GM23338 (cell line): ENCODE measurements at regions not wholly inside any gene's neighbourhood (a gene's known extent, or its start where the extent isn't known, plus 50 kb on each side); places are given as distances from the start of the nearest gene placed in this dataset.

Source experiments
- ATAC-seq: fragments of 200-7000 bp; cut with Tn5 transposase; 3 replicates; pipeline ENCODE4 v1.9.1; 2020
- DNase-seq: peaks from one replicate; pipeline ENCODE4 v3.0.0-alpha.2; 2015; ENCODE audit warnings: low spot score
- H2AFZ ChIP-seq: fragments of 200-600 bp; sonication (generic); 2 replicates; pipeline ENCODE4 v1.8.0; 2016; ENCODE audit warnings: antibody characterized with exemption, mild to moderate bottlenecking, moderate library complexity
- H3F3A ChIP-seq: fragments of 200-600 bp; sonication (generic); replicated peaks from 2 replicates; pipeline ENCODE4 v1.8.0; 2017; ENCODE audit warnings: antibody characterized with exemption, mixed run types, low read depth
- H3K27ac ChIP-seq: fragments of 200-600 bp; sonication (generic); 2 replicates; pipeline ENCODE4 v1.6.1; 2016; ENCODE audit warnings: low read depth
- H3K27me3 ChIP-seq: fragments of 200-600 bp; sonication (generic); 2 replicates; pipeline ENCODE4 v1.8.0; 2016; ENCODE audit warnings: mild to moderate bottlenecking, mixed run types, moderate library complexity; ENCODE audit not compliant: insufficient read depth
- H3K36me3 ChIP-seq: fragments of 200-600 bp; sonication (generic); 2 replicates; pipeline ENCODE4 v1.8.0; 2016; ENCODE audit warnings: mild to moderate bottlenecking; ENCODE audit not compliant: insufficient read depth
- H3K4me1 ChIP-seq: fragments of 200-600 bp; sonication (generic); 2 replicates; pipeline ENCODE4 v1.8.0; 2016; ENCODE audit warnings: mild to moderate bottlenecking, moderate library complexity; ENCODE audit not compliant: insufficient read depth
- H3K4me2 ChIP-seq: fragments of 200-600 bp; sonication (generic); 2 replicates; pipeline ENCODE4 v1.7.1; 2017; ENCODE audit warnings: mixed run types
- H3K4me3 ChIP-seq: fragments of 200-600 bp; sonication (generic); 2 replicates; pipeline ENCODE4 v1.6.1; 2016; ENCODE audit warnings: mixed run types
- H3K79me2 ChIP-seq: fragments of 200-600 bp; sonication (generic); replicated peaks from 2 replicates; pipeline ENCODE4 v1.8.0; 2017; ENCODE audit warnings: mild to moderate bottlenecking; ENCODE audit not compliant: insufficient read depth
- H3K9me2 ChIP-seq: fragments of 200-600 bp; sonication (generic); 2 replicates; pipeline ENCODE4 v1.8.0; 2017; ENCODE audit not compliant: insufficient read depth
- H4K20me1 ChIP-seq: fragments of 200-600 bp; sonication (generic); replicated peaks from 2 replicates; pipeline ENCODE4 v1.8.0; 2017; ENCODE audit warnings: mild to moderate bottlenecking; ENCODE audit not compliant: insufficient read depth
- H3K27ac Mint-ChIP-seq: 2 replicates; pipeline ENCODE4 v1.8.0; 2020; ENCODE audit warnings: inconsistent platforms, mild to moderate bottlenecking, moderate library complexity, mixed read lengths
- H3K27me3 Mint-ChIP-seq: 3 replicates; pipeline ENCODE4 v1.8.0; 2022; ENCODE audit warnings: low read depth, mild to moderate bottlenecking, moderate library complexity, mixed read lengths, inconsistent platforms; ENCODE audit not compliant: insufficient read depth, poor library complexity
- H3K36me3 Mint-ChIP-seq: 3 replicates; pipeline ENCODE4 v1.8.0; 2021; ENCODE audit warnings: low read depth, mild to moderate bottlenecking, inconsistent platforms, moderate library complexity, mixed read lengths
- H3K4me1 Mint-ChIP-seq: 3 replicates; pipeline ENCODE4 v1.8.0; 2020; ENCODE audit warnings: mild to moderate bottlenecking, inconsistent platforms, mixed read lengths
- H3K4me3 Mint-ChIP-seq: 3 replicates; pipeline ENCODE4 v1.8.0; 2021; ENCODE audit warnings: moderate library complexity, mild to moderate bottlenecking, inconsistent platforms, mixed read lengths
- H3K9me3 Mint-ChIP-seq: 3 replicates; pipeline ENCODE4 v1.8.0; 2020; ENCODE audit warnings: moderate library complexity, mild to moderate bottlenecking, inconsistent platforms, mixed read lengths
- CREB1 ChIP-seq: fragments of 250-450 bp; sonication (Bioruptor Pico); IDR thresholded peaks from 2 replicates; pipeline ENCODE4 v1.5.0; 2020; ENCODE audit warnings: low read depth, mild to moderate bottlenecking, moderate library complexity
- EZH2phosphoT487 ChIP-seq: fragments of 200-600 bp; sonication (generic); IDR thresholded peaks from one replicate; pipeline ENCODE4 v1.8.1; 2018; ENCODE audit warnings: antibody characterized with exemption; ENCODE audit not compliant: unreplicated experiment
- JUNB ChIP-seq: IDR thresholded peaks from one replicate; pipeline ENCODE4 v1.6.1; 2016; ENCODE audit warnings: antibody characterized with exemption; ENCODE audit not compliant: unreplicated experiment
- NANOG ChIP-seq: IDR thresholded peaks from 2 replicates; pipeline ENCODE4 v1.6.1; 2016; ENCODE audit warnings: antibody characterized with exemption, borderline replicate concordance
- POLR2AphosphoS5 ChIP-seq: IDR thresholded peaks from 2 replicates; pipeline ENCODE4 v1.6.1; 2016; ENCODE audit warnings: antibody characterized with exemption, low read depth
- STAT1 ChIP-seq: IDR thresholded peaks from one replicate; pipeline ENCODE4 v1.6.1; 2016; ENCODE audit warnings: antibody characterized with exemption; ENCODE audit not compliant: unreplicated experiment
- TF ChIP-seq, protein P1 (sequence below), 2 experiments: fragments of 200-600 bp in 1 of 2; sonication (generic) in 1 of 2; conservative IDR thresholded peaks; 2 replicates each; pipeline versions ENCODE4 v1.5.1 to v1.6.1; 2016 to 2017; ENCODE audit warnings: antibody characterized with exemption in 2 of 2, low read depth in 2 of 2, mild to moderate bottlenecking in 2 of 2, moderate library complexity in 1 of 2
- TF ChIP-seq, protein P2 (sequence below): IDR thresholded peaks from 2 replicates; pipeline ENCODE4 v1.6.1; 2016; ENCODE audit warnings: antibody characterized with exemption
- TF ChIP-seq, protein P3 (sequence below): IDR thresholded peaks from one replicate; pipeline ENCODE4 v1.6.1; 2018; ENCODE audit warnings: antibody characterized with exemption; ENCODE audit not compliant: unreplicated experiment

DNA sequence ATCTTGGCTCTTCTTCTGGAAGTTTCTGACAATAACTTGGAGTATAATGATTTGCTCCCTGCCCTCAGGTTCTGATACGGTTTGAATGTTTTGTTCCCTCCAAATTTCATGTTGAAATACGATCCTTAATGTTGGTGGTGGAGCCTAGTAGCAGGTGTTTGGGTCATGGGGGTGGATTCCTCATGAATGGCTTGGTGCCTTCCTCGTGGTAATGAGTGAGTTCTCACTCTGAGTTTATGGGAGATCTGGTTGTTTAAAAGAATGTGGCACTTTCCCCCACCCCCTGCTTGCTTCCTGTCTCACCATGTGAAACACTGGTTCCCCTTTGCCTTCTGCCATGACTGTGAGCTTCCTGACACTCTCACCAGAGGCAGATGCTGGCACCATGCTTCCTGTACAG lies 103.0 kb upstream of the OSMR start:
- peaks cover 4% of the 10 kb centered on the region; the same call in 1 of the 3 replicates for H3K36me3 Mint-ChIP-seq
- H3K27me3 ChIP-seq = no peaks in the 10 kb centered on the region
- no peak overlapping the region for H3K4me3 Mint-ChIP-seq
- peaks cover 15% of the 10 kb centered on the region for H3K9me3 Mint-ChIP-seq
- no peak overlapping the region for H3K4me3 ChIP-seq
- H3K9me2 ChIP-seq = peaks cover 10% of the 10 kb centered on the region
- H2AFZ ChIP-seq = no peak overlapping the region
- H3K27ac Mint-ChIP-seq = no peak overlapping the region
- no peak overlapping the region for H3K27ac ChIP-seq
- no peaks in the 10 kb centered on the region for H3K27me3 Mint-ChIP-seq
- H3K4me2 ChIP-seq = no peak overlapping the region
- peaks cover 4% of the 10 kb centered on the region for H3K36me3 ChIP-seq
- H4K20me1 ChIP-seq = no peaks in the 10 kb centered on the region
- TF ChIP-seq, protein P1, sequence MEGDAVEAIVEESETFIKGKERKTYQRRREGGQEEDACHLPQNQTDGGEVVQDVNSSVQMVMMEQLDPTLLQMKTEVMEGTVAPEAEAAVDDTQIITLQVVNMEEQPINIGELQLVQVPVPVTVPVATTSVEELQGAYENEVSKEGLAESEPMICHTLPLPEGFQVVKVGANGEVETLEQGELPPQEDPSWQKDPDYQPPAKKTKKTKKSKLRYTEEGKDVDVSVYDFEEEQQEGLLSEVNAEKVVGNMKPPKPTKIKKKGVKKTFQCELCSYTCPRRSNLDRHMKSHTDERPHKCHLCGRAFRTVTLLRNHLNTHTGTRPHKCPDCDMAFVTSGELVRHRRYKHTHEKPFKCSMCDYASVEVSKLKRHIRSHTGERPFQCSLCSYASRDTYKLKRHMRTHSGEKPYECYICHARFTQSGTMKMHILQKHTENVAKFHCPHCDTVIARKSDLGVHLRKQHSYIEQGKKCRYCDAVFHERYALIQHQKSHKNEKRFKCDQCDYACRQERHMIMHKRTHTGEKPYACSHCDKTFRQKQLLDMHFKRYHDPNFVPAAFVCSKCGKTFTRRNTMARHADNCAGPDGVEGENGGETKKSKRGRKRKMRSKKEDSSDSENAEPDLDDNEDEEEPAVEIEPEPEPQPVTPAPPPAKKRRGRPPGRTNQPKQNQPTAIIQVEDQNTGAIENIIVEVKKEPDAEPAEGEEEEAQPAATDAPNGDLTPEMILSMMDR (conservative IDR thresholded peaks at IDR 0.05; ENCODE audit: low read depth in 2 of 2) = no peak
- TF ChIP-seq JUNB (no peak), CREB1 (CRISPR knock-in tag) (no peak), POLR2AphosphoS5 (no peak), EZH2phosphoT487 (no peak), NANOG (no peak), STAT1 (no peak)
- TF ChIP-seq, protein P2, sequence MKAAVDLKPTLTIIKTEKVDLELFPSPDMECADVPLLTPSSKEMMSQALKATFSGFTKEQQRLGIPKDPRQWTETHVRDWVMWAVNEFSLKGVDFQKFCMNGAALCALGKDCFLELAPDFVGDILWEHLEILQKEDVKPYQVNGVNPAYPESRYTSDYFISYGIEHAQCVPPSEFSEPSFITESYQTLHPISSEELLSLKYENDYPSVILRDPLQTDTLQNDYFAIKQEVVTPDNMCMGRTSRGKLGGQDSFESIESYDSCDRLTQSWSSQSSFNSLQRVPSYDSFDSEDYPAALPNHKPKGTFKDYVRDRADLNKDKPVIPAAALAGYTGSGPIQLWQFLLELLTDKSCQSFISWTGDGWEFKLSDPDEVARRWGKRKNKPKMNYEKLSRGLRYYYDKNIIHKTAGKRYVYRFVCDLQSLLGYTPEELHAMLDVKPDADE = no peak
- TF ChIP-seq, protein P3, sequence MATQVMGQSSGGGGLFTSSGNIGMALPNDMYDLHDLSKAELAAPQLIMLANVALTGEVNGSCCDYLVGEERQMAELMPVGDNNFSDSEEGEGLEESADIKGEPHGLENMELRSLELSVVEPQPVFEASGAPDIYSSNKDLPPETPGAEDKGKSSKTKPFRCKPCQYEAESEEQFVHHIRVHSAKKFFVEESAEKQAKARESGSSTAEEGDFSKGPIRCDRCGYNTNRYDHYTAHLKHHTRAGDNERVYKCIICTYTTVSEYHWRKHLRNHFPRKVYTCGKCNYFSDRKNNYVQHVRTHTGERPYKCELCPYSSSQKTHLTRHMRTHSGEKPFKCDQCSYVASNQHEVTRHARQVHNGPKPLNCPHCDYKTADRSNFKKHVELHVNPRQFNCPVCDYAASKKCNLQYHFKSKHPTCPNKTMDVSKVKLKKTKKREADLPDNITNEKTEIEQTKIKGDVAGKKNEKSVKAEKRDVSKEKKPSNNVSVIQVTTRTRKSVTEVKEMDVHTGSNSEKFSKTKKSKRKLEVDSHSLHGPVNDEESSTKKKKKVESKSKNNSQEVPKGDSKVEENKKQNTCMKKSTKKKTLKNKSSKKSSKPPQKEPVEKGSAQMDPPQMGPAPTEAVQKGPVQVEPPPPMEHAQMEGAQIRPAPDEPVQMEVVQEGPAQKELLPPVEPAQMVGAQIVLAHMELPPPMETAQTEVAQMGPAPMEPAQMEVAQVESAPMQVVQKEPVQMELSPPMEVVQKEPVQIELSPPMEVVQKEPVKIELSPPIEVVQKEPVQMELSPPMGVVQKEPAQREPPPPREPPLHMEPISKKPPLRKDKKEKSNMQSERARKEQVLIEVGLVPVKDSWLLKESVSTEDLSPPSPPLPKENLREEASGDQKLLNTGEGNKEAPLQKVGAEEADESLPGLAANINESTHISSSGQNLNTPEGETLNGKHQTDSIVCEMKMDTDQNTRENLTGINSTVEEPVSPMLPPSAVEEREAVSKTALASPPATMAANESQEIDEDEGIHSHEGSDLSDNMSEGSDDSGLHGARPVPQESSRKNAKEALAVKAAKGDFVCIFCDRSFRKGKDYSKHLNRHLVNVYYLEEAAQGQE = no peak
- no peak for DNase-seq
- no peaks in the 10 kb centered on the region for H3K4me1 ChIP-seq
- no peaks in the 10 kb centered on the region for H3K4me1 Mint-ChIP-seq
- no peaks in the 10 kb centered on the region for H3K79me2 ChIP-seq
- H3F3A ChIP-seq = no peaks in the 10 kb centered on the region
- ATAC-seq = no peak

DNA sequence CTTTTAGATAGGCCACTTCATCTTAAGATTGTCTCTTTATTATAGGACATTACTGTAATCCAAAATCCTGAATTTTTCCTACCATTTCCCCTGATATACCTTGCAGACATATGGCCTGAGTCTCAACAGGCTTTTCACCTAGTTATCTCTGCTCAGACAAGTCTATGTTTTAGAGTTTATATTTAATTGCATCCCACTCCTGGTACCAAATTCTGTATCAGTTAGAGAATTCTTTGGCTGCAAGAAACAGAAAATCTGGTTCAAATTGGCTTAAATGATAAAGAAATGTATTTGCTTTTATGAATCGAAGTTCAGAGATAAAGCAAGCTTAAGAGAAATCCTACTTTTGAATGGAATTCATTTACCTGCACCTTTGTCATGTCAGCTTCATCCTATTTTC lies 102.2 kb upstream of the OSMR start:
- H3K79me2 ChIP-seq = no peaks in the 10 kb centered on the region
- no peak overlapping the region for H3K4me2 ChIP-seq
- Mint-ChIP-seq H3K27me3 (no peaks in the 10 kb centered on the region), H3K9me3 (peaks cover 15% of the 10 kb centered on the region), H3K36me3 (peaks cover 4% of the 10 kb centered on the region; the same call in 1 of the 3 replicates), H3K4me1 (no peaks in the 10 kb centered on the region), H3K27ac (no peak overlapping the region), H3K4me3 (no peak overlapping the region)
- H3K4me1 ChIP-seq = no peaks in the 10 kb centered on the region
- ATAC-seq (no peak), DNase-seq (no peak)
- H3K9me2 ChIP-seq = peaks cover 5% of the 10 kb centered on the region; the same call in 1 of the 2 replicates
- no peak overlapping the region for H3K4me3 ChIP-seq
- no peak overlapping the region for H2AFZ ChIP-seq
- H3K27ac ChIP-seq = no peak overlapping the region
- H3F3A ChIP-seq = no peaks in the 10 kb centered on the region
- TF ChIP-seq, protein P2 = no peak
- TF ChIP-seq EZH2phosphoT487 = no peak
- no peaks in the 10 kb centered on the region for H4K20me1 ChIP-seq
- H3K27me3 ChIP-seq = no peaks in the 10 kb centered on the region
- H3K36me3 ChIP-seq = peaks cover 4% of the 10 kb centered on the region
